ENCODE measurements at regions not wholly inside any gene's neighbourhood (a gene's known extent, or its start where the extent isn't known, plus 50 kb on each side); places are given as distances from the start of the nearest gene placed in this dataset.

DNA sequence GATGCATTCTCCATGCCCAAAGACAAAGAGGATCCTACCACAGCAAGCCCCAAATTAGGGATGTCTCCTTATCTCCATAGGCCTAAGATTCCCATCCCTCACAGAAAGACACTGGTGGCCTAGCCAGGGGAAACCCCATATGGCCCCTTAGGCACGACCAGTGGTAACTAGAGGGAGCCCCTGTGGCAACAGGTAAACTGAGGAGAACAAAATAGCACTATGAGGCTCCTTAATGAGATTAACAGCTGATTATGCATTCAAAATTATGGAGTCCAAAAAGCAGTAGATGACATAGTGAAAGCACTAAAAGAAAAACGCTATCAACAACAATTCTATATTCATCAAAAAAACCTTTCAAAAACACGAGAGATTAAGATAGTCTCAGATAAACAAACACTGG is 234.0 kb downstream of the DIRAS2 start:
- DNase-seq (no peak), ATAC-seq (no peak)
- H3K4me1 ChIP-seq (ENCODE audit: low read depth), result no peaks in the 10 kb centered on the region
- H3K36me3 ChIP-seq (ENCODE audit: low read depth), result no peaks in the 10 kb centered on the region
- H3K9me3 ChIP-seq, result no peaks in the 10 kb centered on the region
- no peak overlapping the region for H3K4me3 ChIP-seq
- TF ChIP-seq, protein P1, sequence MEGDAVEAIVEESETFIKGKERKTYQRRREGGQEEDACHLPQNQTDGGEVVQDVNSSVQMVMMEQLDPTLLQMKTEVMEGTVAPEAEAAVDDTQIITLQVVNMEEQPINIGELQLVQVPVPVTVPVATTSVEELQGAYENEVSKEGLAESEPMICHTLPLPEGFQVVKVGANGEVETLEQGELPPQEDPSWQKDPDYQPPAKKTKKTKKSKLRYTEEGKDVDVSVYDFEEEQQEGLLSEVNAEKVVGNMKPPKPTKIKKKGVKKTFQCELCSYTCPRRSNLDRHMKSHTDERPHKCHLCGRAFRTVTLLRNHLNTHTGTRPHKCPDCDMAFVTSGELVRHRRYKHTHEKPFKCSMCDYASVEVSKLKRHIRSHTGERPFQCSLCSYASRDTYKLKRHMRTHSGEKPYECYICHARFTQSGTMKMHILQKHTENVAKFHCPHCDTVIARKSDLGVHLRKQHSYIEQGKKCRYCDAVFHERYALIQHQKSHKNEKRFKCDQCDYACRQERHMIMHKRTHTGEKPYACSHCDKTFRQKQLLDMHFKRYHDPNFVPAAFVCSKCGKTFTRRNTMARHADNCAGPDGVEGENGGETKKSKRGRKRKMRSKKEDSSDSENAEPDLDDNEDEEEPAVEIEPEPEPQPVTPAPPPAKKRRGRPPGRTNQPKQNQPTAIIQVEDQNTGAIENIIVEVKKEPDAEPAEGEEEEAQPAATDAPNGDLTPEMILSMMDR (IDR thresholded peaks at IDR 0.05), result no peak
- intact Hi-C loops (cut with DNase I, micrococcal nuclease), result no loop called here

DNA sequence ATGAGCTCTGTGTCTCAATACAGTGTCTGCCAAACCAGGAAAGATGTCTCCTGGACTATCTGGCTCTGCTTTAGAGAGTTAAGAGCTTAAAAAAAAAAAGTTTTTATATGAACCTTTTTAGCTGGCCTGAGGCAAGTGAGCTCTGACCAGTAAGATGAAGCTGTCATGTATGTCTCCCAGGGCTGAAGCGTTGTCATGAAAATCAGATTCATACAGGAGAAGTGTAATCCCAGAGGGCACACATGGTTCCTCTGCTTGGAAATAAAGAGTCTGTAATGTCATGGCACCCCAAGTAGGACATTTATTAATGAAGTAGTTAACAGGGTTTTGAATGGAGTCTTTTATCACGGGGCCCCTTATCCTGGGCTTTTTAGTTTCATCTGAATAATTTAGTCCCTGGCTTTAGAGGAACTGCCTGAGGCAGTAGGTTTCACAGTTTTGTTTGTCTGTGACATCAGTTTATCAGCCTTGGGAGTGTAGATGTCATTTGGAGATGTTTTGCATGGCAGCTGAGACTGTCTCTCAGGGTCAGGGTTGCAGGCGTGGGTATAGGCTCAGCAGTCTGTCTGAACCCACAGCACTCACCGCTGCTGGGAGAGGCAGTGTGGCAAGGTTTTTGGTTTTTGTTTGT is 223.3 kb downstream of the DIRAS2 start:
- no peak for ATAC-seq
- no peaks in the 10 kb centered on the region for H3K4me1 ChIP-seq (ENCODE audit: low read depth)
- intact Hi-C loops (cut with DNase I, micrococcal nuclease), result no loop called here
- no peak overlapping the region for H3K4me3 ChIP-seq
- H3K9me3 ChIP-seq, result no peaks in the 10 kb centered on the region
- TF ChIP-seq, protein P1 (IDR thresholded peaks at IDR 0.05), result no peak
- no peaks in the 10 kb centered on the region for H3K36me3 ChIP-seq (ENCODE audit: low read depth)
- no peak for DNase-seq

DNA sequence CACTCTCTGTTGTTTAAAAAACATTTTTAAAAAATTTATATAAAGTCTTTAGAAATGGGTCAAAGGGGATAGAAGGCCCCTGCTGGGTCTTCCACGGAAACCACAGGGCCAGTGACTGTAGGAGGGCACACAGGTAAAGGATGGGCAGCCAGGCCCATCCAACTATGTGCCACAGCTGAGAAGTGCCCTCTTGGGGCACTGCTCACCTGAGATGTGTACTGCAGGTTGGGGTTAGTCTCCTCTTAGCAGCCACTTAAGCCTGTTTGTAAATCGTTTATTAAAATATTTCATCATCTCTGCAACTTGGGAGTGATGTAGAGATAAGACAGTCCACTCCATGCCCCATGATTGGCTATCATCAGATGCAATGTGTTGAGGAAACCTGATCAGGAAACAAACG is 222.4 kb downstream of the DIRAS2 start:
- H3K4me1 ChIP-seq (ENCODE audit: low read depth), result no peaks in the 10 kb centered on the region
- no peak for ATAC-seq
- TF ChIP-seq, protein P1 (IDR thresholded peaks at IDR 0.05), result no peak
- DNase-seq, result no peak
- no peaks in the 10 kb centered on the region for H3K36me3 ChIP-seq (ENCODE audit: low read depth)
- intact Hi-C loops (cut with DNase I, micrococcal nuclease), result no loop called here
- H3K4me3 ChIP-seq, result no peak overlapping the region
- no peaks in the 10 kb centered on the region for H3K9me3 ChIP-seq

- TF ChIP-seq, protein P1 (IDR thresholded peaks at IDR 0.05), result no peak
Observed at GRCh38 chr9:90420768-90421513, 221.7 kb downstream of the DIRAS2 start.

DNA sequence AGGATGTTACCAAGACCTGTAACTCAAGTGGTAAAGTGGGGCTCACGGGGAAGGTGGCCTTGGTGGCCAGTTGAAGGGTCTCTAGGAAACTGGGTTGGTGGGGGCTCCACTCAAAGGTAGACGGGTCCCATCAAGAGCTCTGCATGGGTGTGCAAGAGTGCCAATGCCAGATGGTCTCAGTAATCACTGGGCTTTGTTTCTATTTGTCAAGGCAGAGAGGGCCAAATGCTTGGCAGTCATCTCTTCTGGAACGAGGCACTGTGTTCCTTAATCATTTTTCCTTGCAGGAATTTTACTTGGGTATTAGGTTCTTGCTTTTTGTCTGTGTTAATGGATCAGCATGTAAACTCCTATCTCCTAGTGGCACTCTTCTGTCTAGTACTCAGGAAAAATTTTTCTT is 220.8 kb downstream of the DIRAS2 start:
- no peaks in the 10 kb centered on the region for H3K36me3 ChIP-seq (ENCODE audit: low read depth)
- no peaks in the 10 kb centered on the region for H3K9me3 ChIP-seq
- H3K4me1 ChIP-seq (ENCODE audit: low read depth), result no peaks in the 10 kb centered on the region
- ATAC-seq, result no peak
- no peak overlapping the region for H3K4me3 ChIP-seq
- DNase-seq, result no peak
- intact Hi-C loops (cut with DNase I, micrococcal nuclease), result no loop called here
- TF ChIP-seq, protein P1 (IDR thresholded peaks at IDR 0.05), result no peak

More at GRCh38 chr9:90420768-90421513, 221.7 kb downstream of the DIRAS2 start:
- no peaks in the 10 kb centered on the region for H3K4me1 ChIP-seq (ENCODE audit: low read depth)
- no peaks in the 10 kb centered on the region for H3K9me3 ChIP-seq
- intact Hi-C loops (cut with DNase I, micrococcal nuclease), result no loop called here
- no peaks in the 10 kb centered on the region for H3K36me3 ChIP-seq (ENCODE audit: low read depth)
- ATAC-seq, result peak; percentile 32
- DNase-seq, result no peak
- no peak overlapping the region for H3K4me3 ChIP-seq
